NB4 (cell line): ENCODE measurements at regions not wholly inside any gene's neighbourhood (a gene's known extent, or its start where the extent isn't known, plus 50 kb on each side); places are given as distances from the start of the nearest gene placed in this dataset.

Experiments used
- CTCF ChIP-seq: IDR thresholded peaks from one replicate; pipeline ENCODE4 v1.5.1; 2012; ENCODE audit warnings: low read depth, low read length
- POLR2A ChIP-seq: IDR thresholded peaks from 2 replicates; pipeline ENCODE4 v1.6.1; 2011; ENCODE audit warnings: mild to moderate bottlenecking; ENCODE audit not compliant: insufficient read length; ENCODE audit errors: extremely low read depth

- TF ChIP-seq CTCF = no peak
- no peak for TF ChIP-seq POLR2A
Observed at GRCh38 chr13:39159846-39160370, 121.7 kb downstream of the NHLRC3 start.
